ENCODE measurements at regions not wholly inside any gene's neighbourhood (a gene's known extent, or its start where the extent isn't known, plus 50 kb on each side); places are given as distances from the start of the nearest gene placed in this dataset.

DNA sequence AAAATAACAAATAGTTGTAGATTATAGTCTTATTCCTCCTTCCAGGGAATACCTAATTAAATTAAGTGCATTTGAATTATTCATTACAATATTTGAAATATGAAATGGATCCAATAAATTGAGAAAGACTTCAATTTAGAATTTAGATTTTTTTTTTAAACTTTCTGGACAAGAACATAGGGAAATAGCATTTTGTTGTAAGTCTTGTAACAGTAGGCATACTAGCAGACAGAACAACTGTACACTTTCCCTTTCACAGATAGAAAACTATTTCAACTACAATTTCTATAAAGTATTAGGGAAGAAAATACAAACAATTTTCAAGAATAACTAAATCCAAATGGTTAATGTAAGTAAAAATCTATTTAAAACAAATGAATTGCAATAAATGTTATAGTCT, 577.5 kb downstream of the USP25 start:
- H3K4me3 Mint-ChIP-seq: no peak overlapping the region
- no peak for DNase-seq
- TF ChIP-seq, protein P1, sequence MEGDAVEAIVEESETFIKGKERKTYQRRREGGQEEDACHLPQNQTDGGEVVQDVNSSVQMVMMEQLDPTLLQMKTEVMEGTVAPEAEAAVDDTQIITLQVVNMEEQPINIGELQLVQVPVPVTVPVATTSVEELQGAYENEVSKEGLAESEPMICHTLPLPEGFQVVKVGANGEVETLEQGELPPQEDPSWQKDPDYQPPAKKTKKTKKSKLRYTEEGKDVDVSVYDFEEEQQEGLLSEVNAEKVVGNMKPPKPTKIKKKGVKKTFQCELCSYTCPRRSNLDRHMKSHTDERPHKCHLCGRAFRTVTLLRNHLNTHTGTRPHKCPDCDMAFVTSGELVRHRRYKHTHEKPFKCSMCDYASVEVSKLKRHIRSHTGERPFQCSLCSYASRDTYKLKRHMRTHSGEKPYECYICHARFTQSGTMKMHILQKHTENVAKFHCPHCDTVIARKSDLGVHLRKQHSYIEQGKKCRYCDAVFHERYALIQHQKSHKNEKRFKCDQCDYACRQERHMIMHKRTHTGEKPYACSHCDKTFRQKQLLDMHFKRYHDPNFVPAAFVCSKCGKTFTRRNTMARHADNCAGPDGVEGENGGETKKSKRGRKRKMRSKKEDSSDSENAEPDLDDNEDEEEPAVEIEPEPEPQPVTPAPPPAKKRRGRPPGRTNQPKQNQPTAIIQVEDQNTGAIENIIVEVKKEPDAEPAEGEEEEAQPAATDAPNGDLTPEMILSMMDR (IDR thresholded peaks at IDR 0.05): no peak
- no peaks in the 10 kb centered on the region for H3K36me3 Mint-ChIP-seq (ENCODE audit: low read depth)
- H3K4me1 Mint-ChIP-seq (ENCODE audit: low read depth): peaks cover 25% of the 10 kb centered on the region
- no peaks in the 10 kb centered on the region for H3K27me3 Mint-ChIP-seq (ENCODE audit: insufficient read depth)
- H3K9me3 Mint-ChIP-seq: no peaks in the 10 kb centered on the region
- H3K27ac Mint-ChIP-seq: no peak overlapping the region

DNA sequence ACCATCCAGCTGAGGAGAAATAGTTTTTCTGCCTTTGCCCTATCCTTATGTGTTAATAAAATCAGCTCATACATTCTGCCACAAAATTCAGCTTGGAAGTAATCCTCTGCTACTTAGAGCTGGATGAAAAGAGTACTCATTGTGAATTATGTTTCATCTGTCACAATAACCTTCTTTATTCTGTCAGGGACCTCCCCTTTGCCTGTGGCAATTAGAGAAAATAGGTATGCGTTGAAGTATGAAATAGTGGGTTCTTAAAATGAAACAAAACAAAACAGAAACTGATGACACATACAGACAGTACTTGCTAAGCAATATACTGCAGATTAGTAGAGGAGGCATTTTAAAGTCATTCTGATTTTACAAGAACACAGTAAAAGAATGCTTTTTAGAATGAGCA, 578.5 kb downstream of the USP25 start:
- Mint-ChIP-seq H3K4me3 (peak overlapping the region; percentile 72), H3K27me3 (ENCODE audit: insufficient read depth) (no peaks in the 10 kb centered on the region), H3K36me3 (ENCODE audit: low read depth) (no peaks in the 10 kb centered on the region), H3K9me3 (no peaks in the 10 kb centered on the region), H3K4me1 (ENCODE audit: low read depth) (peaks cover 16% of the 10 kb centered on the region), H3K27ac (peak overlapping the region; percentile 52)
- TF ChIP-seq, protein P1 (IDR thresholded peaks at IDR 0.05): no peak
- peak; percentile 3 for DNase-seq

DNA sequence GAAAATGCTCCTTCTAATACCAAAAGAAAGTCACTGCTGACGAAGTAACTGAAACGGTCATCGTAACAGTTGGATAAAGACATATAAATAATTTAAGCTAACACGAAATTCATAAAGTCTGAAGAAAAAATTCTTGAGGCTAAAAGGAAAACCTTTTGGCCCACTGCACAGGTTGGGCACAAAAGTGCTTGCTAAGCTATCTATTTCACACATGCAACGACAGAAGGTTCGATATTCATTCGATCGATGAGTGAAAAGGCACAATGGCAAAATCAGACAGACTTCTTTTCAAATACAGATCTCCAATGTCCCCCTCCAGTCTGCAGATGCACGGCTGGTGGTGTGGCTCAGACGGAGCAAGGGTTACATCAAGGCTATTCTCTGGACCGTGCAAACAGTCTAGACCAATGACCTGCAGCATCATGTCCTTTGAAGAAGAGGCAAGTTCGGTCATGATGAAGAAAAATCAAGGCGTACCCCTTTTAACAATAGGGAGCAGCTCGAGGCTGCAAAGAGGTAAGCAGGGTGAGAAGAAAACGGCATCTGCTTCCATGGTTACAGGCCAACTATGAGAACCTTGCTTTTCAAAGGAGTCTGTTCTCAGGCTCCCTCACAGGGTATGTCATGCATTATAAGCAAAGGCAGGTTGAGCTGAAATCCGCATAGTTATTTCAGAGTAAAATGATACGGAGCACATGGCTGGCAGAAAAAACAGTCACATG, 579.6 kb downstream of the USP25 start:
- Mint-ChIP-seq H3K36me3 (ENCODE audit: low read depth) (no peaks in the 10 kb centered on the region), H3K27me3 (ENCODE audit: insufficient read depth) (no peaks in the 10 kb centered on the region), H3K27ac (no peak overlapping the region), H3K4me1 (ENCODE audit: low read depth) (peaks cover 16% of the 10 kb centered on the region), H3K4me3 (no peak overlapping the region), H3K9me3 (no peaks in the 10 kb centered on the region)
- no peak for DNase-seq
- TF ChIP-seq, protein P1 (IDR thresholded peaks at IDR 0.05): no peak

DNA sequence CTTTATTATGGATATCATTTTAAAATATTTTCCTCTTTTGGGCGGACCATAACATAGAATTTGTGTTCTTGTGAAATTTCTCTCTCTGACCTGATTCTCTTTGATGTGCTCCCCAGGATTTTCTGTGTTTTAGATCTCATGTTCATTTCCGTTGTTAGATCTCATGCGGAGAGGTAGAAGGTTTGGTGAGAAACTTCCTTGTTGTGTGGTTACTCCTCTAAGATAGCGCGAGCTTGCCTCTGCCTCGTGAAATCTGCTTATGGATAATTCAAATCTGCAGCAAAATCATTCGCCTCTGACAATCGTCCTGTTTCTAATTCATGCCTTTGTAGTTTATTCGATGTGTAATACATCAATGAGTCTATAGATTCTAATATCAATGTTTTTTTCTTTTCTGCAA, 580.4 kb downstream of the USP25 start:
- TF ChIP-seq, protein P1 (IDR thresholded peaks at IDR 0.05): no peak
- Mint-ChIP-seq H3K36me3 (ENCODE audit: low read depth) (no peaks in the 10 kb centered on the region), H3K4me3 (no peak overlapping the region), H3K27me3 (ENCODE audit: insufficient read depth) (no peaks in the 10 kb centered on the region), H3K27ac (no peak overlapping the region), H3K9me3 (no peaks in the 10 kb centered on the region), H3K4me1 (ENCODE audit: low read depth) (peaks cover 16% of the 10 kb centered on the region)
- no peak for DNase-seq

DNA sequence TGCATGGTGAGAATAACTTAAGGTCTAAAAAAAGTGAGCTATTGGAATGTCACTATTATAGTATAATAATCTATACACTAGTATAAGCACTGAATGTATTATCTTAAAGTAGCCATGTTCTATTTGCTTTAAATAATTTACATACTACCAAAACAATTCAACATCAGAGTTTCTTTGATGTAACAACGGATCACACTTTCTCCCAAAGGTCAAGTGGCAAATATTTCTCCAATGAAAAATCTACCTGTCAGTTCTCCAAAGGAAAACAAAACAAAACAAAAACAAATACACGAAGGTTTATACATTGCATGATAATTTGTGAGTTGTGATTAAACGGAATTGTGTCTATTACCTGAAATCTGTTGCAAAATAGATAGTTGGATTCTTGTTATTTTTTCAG, 581.4 kb downstream of the USP25 start:
- DNase-seq: no peak
- peaks cover 10% of the 10 kb centered on the region for H3K4me1 Mint-ChIP-seq (ENCODE audit: low read depth)
- TF ChIP-seq, protein P1 (IDR thresholded peaks at IDR 0.05): no peak
- no peaks in the 10 kb centered on the region for H3K27me3 Mint-ChIP-seq (ENCODE audit: insufficient read depth)
- H3K9me3 Mint-ChIP-seq: no peaks in the 10 kb centered on the region
- H3K4me3 Mint-ChIP-seq: no peak overlapping the region
- H3K36me3 Mint-ChIP-seq (ENCODE audit: low read depth): no peaks in the 10 kb centered on the region
- no peak overlapping the region for H3K27ac Mint-ChIP-seq

All from HFFc6 (cell line).